OCI-LY1 (cell line): ENCODE measurements at regions not wholly inside any gene's neighbourhood (a gene's known extent, or its start where the extent isn't known, plus 50 kb on each side); places are given as distances from the start of the nearest gene placed in this dataset.

ENCODE experiments used
- H2AFZ ChIP-seq: fragments of 200-600 bp; sonication (generic), shearing (Covaris generic); 2 replicates; pipeline ENCODE4 v1.6.0; 2014; ENCODE audit warnings: antibody characterized with exemption, mild to moderate bottlenecking, low read length
- H3F3A ChIP-seq: fragments of 200-600 bp; sonication (generic), shearing (Covaris generic); 2 replicates; pipeline ENCODE4 v1.6.0; 2014; ENCODE audit warnings: mild to moderate bottlenecking, antibody characterized with exemption, low read length, moderate library complexity; ENCODE audit not compliant: insufficient read depth
- H3K27ac ChIP-seq: fragments of 200-600 bp; sonication (generic); 2 replicates; pipeline ENCODE4 v1.5.1; 2014; ENCODE audit warnings: low read length, mixed run types, mild to moderate bottlenecking, low read depth; ENCODE audit not compliant: poor library complexity, severe bottlenecking
- H3K27me3 ChIP-seq: fragments of 200-600 bp; sonication (generic); 2 replicates; pipeline ENCODE4 v1.6.0; 2014; ENCODE audit warnings: antibody characterized with exemption, mild to moderate bottlenecking, low read length, moderate library complexity; ENCODE audit not compliant: insufficient read depth
- H3K36me3 ChIP-seq: fragments of 200-600 bp; sonication (generic); 2 replicates; pipeline ENCODE4 v1.6.1; 2014; ENCODE audit warnings: mild to moderate bottlenecking, antibody characterized with exemption, low read length, moderate library complexity, mixed read lengths; ENCODE audit not compliant: insufficient read depth
- H3K4me1 ChIP-seq: fragments of 200-600 bp; sonication (generic); 2 replicates; pipeline ENCODE4 v1.5.1; 2014; ENCODE audit warnings: mild to moderate bottlenecking, low read length, moderate library complexity; ENCODE audit not compliant: insufficient read depth, severe bottlenecking
- H3K4me2 ChIP-seq: fragments of 200-600 bp; sonication (generic), shearing (Covaris generic); 2 replicates; pipeline ENCODE4 v1.6.1; 2014; ENCODE audit warnings: low read length
- H3K4me3 ChIP-seq: fragments of 200-600 bp; sonication (generic); 2 replicates; pipeline ENCODE4 v1.5.1; 2014; ENCODE audit warnings: low read length, low read depth, mild to moderate bottlenecking, mixed read lengths; ENCODE audit not compliant: poor library complexity, severe bottlenecking
- H3K79me2 ChIP-seq: fragments of 200-600 bp; shearing (Covaris generic); 2 replicates; pipeline ENCODE4 v1.6.1; 2016; ENCODE audit warnings: mixed run types, low read length, mixed read lengths; ENCODE audit not compliant: insufficient read depth
- H3K9ac ChIP-seq: fragments of 200-600 bp; sonication (generic), shearing (Covaris generic); 2 replicates; pipeline ENCODE4 v1.6.1; 2014; ENCODE audit warnings: mild to moderate bottlenecking, low read length, mixed read lengths
- H3K9me2 ChIP-seq: fragments of 200-600 bp; sonication (generic), shearing (Covaris generic); 2 replicates; pipeline ENCODE4 v1.6.1; 2014; ENCODE audit warnings: low read depth, mild to moderate bottlenecking, low read length, mixed read lengths
- H3K9me3 ChIP-seq: fragments of 200-600 bp; shearing (Covaris generic); 2 replicates; pipeline ENCODE4 v1.6.1; 2014; ENCODE audit warnings: low read length, mixed read lengths
- H4K20me1 ChIP-seq: fragments of 200-600 bp; sonication (generic), shearing (Covaris generic); 2 replicates; pipeline ENCODE4 v1.6.0; 2016; ENCODE audit warnings: mild to moderate bottlenecking, low read length; ENCODE audit not compliant: insufficient read depth
- EZH2 ChIP-seq: fragments of 200-600 bp; sonication (generic), shearing (Covaris generic); IDR thresholded peaks from 2 replicates; pipeline ENCODE4 v1.8.0; 2017; ENCODE audit warnings: borderline replicate concordance, mixed run types, mild to moderate bottlenecking, antibody characterized with exemption, low read length, moderate library complexity, mixed read lengths
- TF ChIP-seq, protein P1 (sequence below): fragments of 200-600 bp; sonication (generic), shearing (Covaris generic); IDR thresholded peaks from 2 replicates; pipeline ENCODE4 v1.5.1; 2017; ENCODE audit warnings: mild to moderate bottlenecking, antibody characterized with exemption, low read length, moderate library complexity, mixed read lengths

DNA sequence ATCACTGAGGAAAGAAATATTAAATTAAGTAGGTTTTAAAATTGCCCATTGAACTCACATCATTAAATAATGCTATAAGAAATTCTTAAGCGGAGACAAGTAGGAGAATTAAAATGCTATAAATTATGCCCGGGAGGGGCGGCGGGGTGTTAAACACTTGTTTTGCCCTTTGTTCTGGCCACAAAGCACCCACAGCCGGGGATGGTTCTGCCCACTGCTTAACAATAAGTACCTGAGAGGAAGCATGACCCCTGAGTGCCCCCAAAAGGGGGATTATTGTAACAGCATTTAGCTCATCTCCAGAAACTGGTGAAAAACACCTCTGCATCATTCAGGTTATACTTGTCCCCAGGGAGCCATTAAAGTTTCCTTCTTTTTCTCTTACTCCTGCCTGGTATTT is 332.7 kb upstream of the POU3F3 start:
- no peak overlapping the region for H3K27ac ChIP-seq
- H3K4me1 ChIP-seq: no peaks in the 10 kb centered on the region
- H3K36me3 ChIP-seq: no peaks in the 10 kb centered on the region
- H3K4me2 ChIP-seq: no peak overlapping the region
- TF ChIP-seq, protein P1, sequence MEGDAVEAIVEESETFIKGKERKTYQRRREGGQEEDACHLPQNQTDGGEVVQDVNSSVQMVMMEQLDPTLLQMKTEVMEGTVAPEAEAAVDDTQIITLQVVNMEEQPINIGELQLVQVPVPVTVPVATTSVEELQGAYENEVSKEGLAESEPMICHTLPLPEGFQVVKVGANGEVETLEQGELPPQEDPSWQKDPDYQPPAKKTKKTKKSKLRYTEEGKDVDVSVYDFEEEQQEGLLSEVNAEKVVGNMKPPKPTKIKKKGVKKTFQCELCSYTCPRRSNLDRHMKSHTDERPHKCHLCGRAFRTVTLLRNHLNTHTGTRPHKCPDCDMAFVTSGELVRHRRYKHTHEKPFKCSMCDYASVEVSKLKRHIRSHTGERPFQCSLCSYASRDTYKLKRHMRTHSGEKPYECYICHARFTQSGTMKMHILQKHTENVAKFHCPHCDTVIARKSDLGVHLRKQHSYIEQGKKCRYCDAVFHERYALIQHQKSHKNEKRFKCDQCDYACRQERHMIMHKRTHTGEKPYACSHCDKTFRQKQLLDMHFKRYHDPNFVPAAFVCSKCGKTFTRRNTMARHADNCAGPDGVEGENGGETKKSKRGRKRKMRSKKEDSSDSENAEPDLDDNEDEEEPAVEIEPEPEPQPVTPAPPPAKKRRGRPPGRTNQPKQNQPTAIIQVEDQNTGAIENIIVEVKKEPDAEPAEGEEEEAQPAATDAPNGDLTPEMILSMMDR: peak; percentile 66
- no peak for TF ChIP-seq EZH2
- H3K4me3 ChIP-seq: no peak overlapping the region
- H3K27me3 ChIP-seq: no peaks in the 10 kb centered on the region; the same call in 1 of the 2 replicates
- H3K9me3 ChIP-seq: no peaks in the 10 kb centered on the region
- H4K20me1 ChIP-seq: no peaks in the 10 kb centered on the region
- H3K79me2 ChIP-seq: no peaks in the 10 kb centered on the region
- H2AFZ ChIP-seq: no peak overlapping the region
- no peaks in the 10 kb centered on the region for H3F3A ChIP-seq
- H3K9ac ChIP-seq: no peak overlapping the region
- H3K9me2 ChIP-seq: no peaks in the 10 kb centered on the region

DNA sequence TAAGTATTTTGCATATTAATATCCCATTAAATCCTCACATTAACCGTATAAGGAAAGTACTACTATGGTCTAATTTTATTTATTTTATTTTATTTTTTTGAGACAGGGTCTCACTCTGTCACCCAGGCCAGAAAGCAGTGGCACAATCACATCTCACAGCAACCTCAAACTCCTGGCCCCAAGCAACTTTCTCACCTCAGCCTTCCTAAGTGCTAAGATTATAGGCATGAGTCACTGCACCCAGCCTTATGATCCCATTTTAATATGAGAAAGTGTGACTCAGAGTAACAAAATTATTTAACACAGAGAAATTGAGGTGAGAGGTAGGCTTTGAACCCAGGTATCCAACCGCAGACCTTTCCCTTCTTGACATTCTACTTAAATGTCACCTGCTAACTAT is 330.0 kb upstream of the POU3F3 start:
- Histone ChIP-seq H3K36me3 (no peaks in the 10 kb centered on the region), H3K27me3 (no peaks in the 10 kb centered on the region; the same call in 1 of the 2 replicates), H3K27ac (no peak overlapping the region), H4K20me1 (no peaks in the 10 kb centered on the region), H3K9me2 (no peaks in the 10 kb centered on the region), H3K4me3 (no peak overlapping the region), H3K4me2 (no peak overlapping the region), H3K9ac (no peak overlapping the region), H2AFZ (no peak overlapping the region), H3F3A (no peaks in the 10 kb centered on the region), H3K4me1 (no peaks in the 10 kb centered on the region), H3K9me3 (no peaks in the 10 kb centered on the region), H3K79me2 (no peaks in the 10 kb centered on the region)
- TF ChIP-seq, protein P1: no peak
- TF ChIP-seq EZH2: no peak

DNA sequence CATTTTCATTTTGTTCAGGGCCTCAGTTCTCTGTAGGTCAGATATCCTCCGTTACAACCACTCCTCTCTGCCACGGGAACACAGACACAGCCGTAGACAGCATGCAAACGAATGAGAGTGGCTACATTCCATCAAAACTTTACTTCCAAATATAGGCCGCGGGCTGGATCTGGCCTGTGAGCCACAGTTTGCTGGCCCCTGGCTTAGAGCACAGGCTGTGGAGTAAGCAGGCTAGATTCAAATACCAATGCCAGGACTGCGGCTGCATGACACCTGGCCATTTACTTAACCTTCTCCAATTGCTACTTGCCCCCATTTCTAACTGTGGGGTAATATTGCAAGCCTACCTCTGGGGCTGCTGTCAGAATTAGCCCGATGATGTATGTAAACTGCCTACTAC is 325.8 kb upstream of the POU3F3 start:
- H3K9me3 ChIP-seq: no peaks in the 10 kb centered on the region
- no peak overlapping the region for H3K9ac ChIP-seq
- H4K20me1 ChIP-seq: no peaks in the 10 kb centered on the region
- H3F3A ChIP-seq: no peaks in the 10 kb centered on the region
- no peaks in the 10 kb centered on the region for H3K4me1 ChIP-seq
- TF ChIP-seq, protein P1: no peak
- TF ChIP-seq EZH2: no peak
- no peaks in the 10 kb centered on the region for H3K9me2 ChIP-seq
- H3K4me3 ChIP-seq: no peak overlapping the region
- H3K79me2 ChIP-seq: no peaks in the 10 kb centered on the region
- no peak overlapping the region for H3K27ac ChIP-seq
- no peaks in the 10 kb centered on the region; the same call in 1 of the 2 replicates for H3K27me3 ChIP-seq
- no peaks in the 10 kb centered on the region for H3K36me3 ChIP-seq
- H3K4me2 ChIP-seq: no peak overlapping the region
- no peak overlapping the region for H2AFZ ChIP-seq
